ENCODE measurements at regions not wholly inside any gene's neighbourhood (a gene's known extent, or its start where the extent isn't known, plus 50 kb on each side); places are given as distances from the start of the nearest gene placed in this dataset.

GRCh38 chr2:48134704-48135103 lies 179.8 kb upstream of the FOXN2 start:
- Histone ChIP-seq H3K4me1 (ENCODE audit: insufficient read depth, low read length) (no peaks in the 10 kb centered on the region), H2AFZ (ENCODE audit: low read length) (no peak overlapping the region), H3K9ac (ENCODE audit: insufficient read depth, low read depth, low read length) (no peak overlapping the region), H3K27ac (ENCODE audit: extremely low read length, insufficient read depth, low read length) (no peak overlapping the region), H3K4me3 (replicated peaks in 1 of 3; ENCODE audit: insufficient read depth in 1 of 3, low read depth in 2 of 3, low read length in 3 of 3) (no peak overlapping the region), H3K9me3 (ENCODE audit: low read length) (no peaks in the 10 kb centered on the region), H4K20me1 (ENCODE audit: insufficient read depth, low read length) (no peaks in the 10 kb centered on the region), H3K4me2 (ENCODE audit: low read depth, low read length) (no peak overlapping the region), H3K79me2 (ENCODE audit: insufficient read depth, low read length) (no peaks in the 10 kb centered on the region), H3K36me3 (replicated peaks in 1 of 2; ENCODE audit: control insufficient read depth in 1 of 2, insufficient read depth in 2 of 2, low read length in 2 of 2) (no peaks in the 10 kb centered on the region), H3K27me3 (ENCODE audit: control insufficient read depth in 1 of 2, insufficient read depth in 2 of 2, low read length in 2 of 2) (no peaks in the 10 kb centered on the region)
- POLR2A ChIA-PET: no interaction called here
- DNase-seq (ENCODE audit: low spot score) (no peak), ATAC-seq (no peak), FAIRE-seq (no peak)
- in situ Hi-C loops (cut with HindIII; ENCODE audit: extremely low pct_ligation_motif_present, low pct_unique_long_range_greater_than_20kb): no loop called here
- no TSS peak for BruUV-seq (replicated peaks)
- CTCF ChIA-PET (ENCODE audit: low intra/inter-chr PET ratio, low total read pairs): no interaction called here
- 94% methylated on average over 1 of the region's 1 CpG for WGBS (ENCODE audit: low lambda C conversion rate)
- TF ChIP-seq PRDM4 (CRISPR knock-in tag; IDR thresholded peaks at IDR 0.05; ENCODE audit: borderline replicate concordance) (no peak), ZNF639 (CRISPR knock-in tag; conservative IDR thresholded peaks at IDR 0.05) (no peak), SMC3 (IDR thresholded peaks at IDR 0.05; ENCODE audit: low read length) (no peak), NFKBIZ (CRISPR knock-in tag; IDR thresholded peaks at IDR 0.05) (no peak), ZBTB49 (CRISPR knock-in tag; IDR thresholded peaks at IDR 0.05; ENCODE audit: borderline replicate concordance) (no peak), HMGA1 (CRISPR knock-in tag; conservative IDR thresholded peaks at IDR 0.05) (no peak), PATZ1 (CRISPR knock-in tag; IDR thresholded peaks at IDR 0.05) (no peak), ZNF879 (CRISPR knock-in tag; IDR thresholded peaks at IDR 0.05) (no peak), ZSCAN9 (CRISPR knock-in tag; IDR thresholded peaks at IDR 0.05; ENCODE audit: borderline replicate concordance) (no peak), AHDC1 (CRISPR knock-in tag; IDR thresholded peaks at IDR 0.05; ENCODE audit: borderline replicate concordance) (no peak), JUND (CRISPR knock-in tag; IDR thresholded peaks at IDR 0.05) (no peak), ZNF232 (CRISPR knock-in tag; IDR thresholded peaks at IDR 0.05; ENCODE audit: borderline replicate concordance) (no peak)
- intact Hi-C loops (cut with micrococcal nuclease; ENCODE audit: unreplicated experiment): no loop called here
